ENCODE measurements at regions not wholly inside any gene's neighbourhood (a gene's known extent, or its start where the extent isn't known, plus 50 kb on each side); places are given as distances from the start of the nearest gene placed in this dataset.

DNA sequence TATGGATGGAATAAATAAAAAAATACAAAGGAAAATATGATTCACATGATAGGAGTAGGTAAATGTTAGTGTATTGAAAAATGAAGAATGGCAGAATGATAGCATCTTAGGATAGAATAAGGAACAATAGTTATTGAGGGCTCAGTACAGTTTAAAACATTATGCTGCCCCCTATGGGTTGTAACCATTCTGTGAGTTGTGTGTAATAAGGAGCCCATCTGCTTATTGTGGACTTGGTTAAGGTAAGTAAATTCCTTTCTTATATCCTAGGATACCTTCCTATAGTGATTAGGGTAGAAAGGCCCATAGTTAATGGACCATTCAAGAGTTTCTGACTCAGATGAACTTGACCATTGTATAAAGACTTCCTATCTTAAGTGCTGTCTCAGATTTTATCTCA is 195.8 kb downstream of the PDHA2 start:
- H3K27ac ChIP-seq: no peak overlapping the region
- TF ChIP-seq, protein P1, sequence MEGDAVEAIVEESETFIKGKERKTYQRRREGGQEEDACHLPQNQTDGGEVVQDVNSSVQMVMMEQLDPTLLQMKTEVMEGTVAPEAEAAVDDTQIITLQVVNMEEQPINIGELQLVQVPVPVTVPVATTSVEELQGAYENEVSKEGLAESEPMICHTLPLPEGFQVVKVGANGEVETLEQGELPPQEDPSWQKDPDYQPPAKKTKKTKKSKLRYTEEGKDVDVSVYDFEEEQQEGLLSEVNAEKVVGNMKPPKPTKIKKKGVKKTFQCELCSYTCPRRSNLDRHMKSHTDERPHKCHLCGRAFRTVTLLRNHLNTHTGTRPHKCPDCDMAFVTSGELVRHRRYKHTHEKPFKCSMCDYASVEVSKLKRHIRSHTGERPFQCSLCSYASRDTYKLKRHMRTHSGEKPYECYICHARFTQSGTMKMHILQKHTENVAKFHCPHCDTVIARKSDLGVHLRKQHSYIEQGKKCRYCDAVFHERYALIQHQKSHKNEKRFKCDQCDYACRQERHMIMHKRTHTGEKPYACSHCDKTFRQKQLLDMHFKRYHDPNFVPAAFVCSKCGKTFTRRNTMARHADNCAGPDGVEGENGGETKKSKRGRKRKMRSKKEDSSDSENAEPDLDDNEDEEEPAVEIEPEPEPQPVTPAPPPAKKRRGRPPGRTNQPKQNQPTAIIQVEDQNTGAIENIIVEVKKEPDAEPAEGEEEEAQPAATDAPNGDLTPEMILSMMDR (conservative IDR thresholded peaks at IDR 0.05): peak; percentile 3; the same call in 1 of the 2 replicates

DNA sequence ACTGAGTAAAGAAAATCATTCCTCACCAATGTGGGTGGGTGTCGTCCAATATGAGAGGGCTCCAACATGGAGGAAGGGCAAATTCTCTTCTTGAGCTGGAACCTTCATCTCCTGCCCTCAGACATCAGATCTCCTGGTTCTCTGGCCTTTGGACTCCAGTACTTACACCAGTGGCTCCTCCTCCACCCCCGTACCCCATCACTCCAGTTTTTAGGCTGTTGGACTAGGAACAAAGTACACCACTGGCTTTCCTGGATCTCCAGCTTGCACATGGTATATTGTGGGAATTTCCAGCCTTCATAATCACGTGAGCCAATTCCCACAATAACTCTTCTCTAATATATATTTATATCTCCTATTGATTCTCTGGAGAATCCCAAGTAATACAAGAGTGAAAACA is 196.9 kb downstream of the PDHA2 start:
- TF ChIP-seq, protein P1 (conservative IDR thresholded peaks at IDR 0.05): no peak
- no peak overlapping the region for H3K27ac ChIP-seq

DNA sequence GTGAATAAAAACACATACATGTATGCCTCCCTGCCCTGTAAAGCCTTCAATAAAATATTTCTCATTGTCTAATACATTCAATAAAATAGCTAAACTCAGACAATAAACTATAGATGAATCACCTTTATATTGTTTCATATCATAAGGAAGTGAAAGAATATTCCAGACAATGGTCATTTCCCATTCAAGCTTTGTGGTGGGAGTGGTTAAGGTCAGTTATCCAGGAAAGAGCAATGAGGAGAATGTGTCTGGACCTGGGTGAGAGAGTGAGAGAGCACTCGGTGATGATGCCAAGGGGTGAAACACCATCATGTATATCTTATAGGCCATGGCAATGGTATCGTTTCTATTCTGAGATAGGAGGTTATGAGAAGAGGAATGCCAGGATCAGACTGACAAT is 197.8 kb downstream of the PDHA2 start:
- no peak overlapping the region for H3K27ac ChIP-seq
- TF ChIP-seq, protein P1 (conservative IDR thresholded peaks at IDR 0.05): no peak

DNA sequence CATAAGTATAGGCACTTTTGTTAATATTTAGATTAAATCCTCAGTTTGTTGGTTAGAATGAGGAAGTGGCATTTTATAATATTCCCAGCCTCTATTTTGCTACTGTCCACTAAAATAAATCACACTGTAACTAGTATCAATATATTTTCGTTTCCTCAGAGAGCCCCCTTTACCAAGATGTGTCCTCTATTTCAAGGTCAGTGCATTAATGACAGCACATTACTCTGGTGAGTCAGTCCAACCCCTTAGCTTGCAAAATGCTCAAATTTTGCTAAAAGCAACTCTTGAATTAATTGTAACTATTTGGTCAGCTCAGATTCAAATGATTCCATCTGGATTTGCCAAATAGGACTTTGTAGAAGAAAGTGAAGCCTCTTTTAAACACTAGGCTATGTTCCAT is 199.3 kb downstream of the PDHA2 start:
- TF ChIP-seq, protein P1 (conservative IDR thresholded peaks at IDR 0.05): no peak

DNA sequence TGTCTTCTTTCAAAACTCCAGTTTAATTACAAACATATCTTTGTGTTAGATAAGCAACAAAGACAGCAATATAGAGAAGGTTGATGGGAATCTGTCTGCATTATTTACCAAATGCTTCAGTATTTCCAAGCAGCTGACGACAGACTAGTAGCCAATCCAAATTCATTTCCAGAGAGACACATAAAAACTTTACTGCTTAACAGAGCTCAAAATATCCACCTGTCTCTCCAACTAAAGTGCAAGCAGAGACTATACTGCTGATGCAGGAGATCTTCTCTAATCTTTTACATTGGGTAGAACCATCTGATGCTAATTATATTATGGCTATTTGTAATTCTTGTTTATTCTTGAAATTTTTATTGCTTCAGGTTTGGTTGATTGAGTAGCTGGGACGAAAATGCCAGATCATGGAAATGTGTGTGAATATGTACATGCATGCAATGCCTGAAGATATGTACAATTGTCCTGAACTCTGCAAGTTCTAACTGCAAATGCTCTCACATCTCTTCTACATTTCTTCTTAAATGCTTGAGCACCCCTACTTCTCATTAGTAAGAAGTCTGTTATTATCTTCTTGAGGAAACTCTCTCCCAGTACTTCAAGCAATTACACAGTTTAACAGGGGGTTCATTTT is 200.0 kb downstream of the PDHA2 start:
- TF ChIP-seq, protein P1 (conservative IDR thresholded peaks at IDR 0.05): no peak
- H3K27ac ChIP-seq: no peak overlapping the region

More for the DNA sequence above, 199.3 kb downstream of the PDHA2 start:
- no peak overlapping the region for H3K27ac ChIP-seq

DNA sequence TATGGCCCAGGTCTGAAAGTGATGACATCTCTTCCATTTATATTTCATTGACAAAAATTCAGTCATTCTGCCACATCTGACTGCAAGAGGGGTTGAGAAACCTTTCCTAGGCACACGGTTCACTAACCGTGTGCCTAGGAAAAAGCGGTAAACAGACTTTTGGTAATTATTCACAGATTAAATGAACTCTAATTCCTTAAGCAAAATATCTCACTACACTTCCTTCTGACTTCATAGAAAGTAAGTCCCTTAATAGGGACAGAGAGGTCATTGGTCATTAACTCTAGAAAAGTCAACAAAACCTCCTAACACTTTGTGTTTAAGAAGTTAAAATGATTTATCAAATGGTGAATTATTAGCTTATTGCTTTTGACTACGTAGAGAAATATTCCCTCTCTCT is 205.1 kb downstream of the PDHA2 start:
- H3K27ac ChIP-seq: no peak overlapping the region
- TF ChIP-seq, protein P1 (conservative IDR thresholded peaks at IDR 0.05): no peak

DNA sequence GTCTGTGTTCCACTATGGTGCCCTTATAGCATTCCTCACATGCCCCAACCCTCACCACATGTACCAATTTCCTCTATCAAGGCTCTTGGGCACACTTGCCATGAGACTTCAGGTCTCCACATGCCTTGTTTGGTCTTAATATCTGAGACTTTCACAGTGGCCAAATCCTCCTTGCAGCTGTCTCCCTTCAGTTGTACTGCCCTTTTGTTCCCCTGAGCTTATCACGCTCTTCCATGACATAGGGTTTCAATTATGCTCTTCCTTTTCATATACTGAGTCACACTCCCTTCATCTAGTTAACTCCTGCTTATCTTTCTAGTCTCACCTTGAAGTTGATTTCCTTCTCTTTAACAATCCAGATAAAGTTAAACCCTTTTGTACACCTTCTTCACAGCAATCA is 212.9 kb downstream of the PDHA2 start:
- no peak overlapping the region for H3K27ac ChIP-seq
- TF ChIP-seq, protein P1 (conservative IDR thresholded peaks at IDR 0.05): no peak
